NCI-H1930 (cell line): ENCODE measurements at regions not wholly inside any gene's neighbourhood (a gene's known extent, or its start where the extent isn't known, plus 50 kb on each side); places are given as distances from the start of the nearest gene placed in this dataset.
"Not testable (repeated sequence)": the region's sequence is repeated elsewhere in the genome, so short reads cannot be mapped to it uniquely, and the experiment has no call there.

Experiments used
- DNase-seq, 2 experiments: peaks; one replicate each; lab custom pipeline; 2025; lab: John Stamatoyannopoulos, UW

DNA sequence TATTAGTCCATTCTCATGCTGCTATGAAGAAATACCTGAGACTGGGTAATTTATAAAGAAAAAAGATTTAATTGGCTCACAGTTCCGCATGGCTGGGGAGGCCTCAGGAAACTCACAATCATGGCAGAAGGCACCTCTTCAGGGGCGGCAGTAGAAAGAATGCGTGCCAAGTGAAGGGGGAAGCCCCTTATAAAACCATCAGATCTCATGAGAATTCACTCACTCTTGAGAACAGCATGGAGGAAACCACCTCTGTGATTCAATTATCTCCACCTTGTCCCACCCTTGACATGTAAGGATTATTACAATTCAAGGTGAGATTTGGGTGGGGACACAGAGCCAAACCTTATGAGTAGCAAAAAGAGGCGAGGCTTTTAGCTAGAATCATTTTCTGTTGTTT, 60.7 kb upstream of the P2RY1 start:
- DNase-seq: not testable (repeated sequence)

DNA sequence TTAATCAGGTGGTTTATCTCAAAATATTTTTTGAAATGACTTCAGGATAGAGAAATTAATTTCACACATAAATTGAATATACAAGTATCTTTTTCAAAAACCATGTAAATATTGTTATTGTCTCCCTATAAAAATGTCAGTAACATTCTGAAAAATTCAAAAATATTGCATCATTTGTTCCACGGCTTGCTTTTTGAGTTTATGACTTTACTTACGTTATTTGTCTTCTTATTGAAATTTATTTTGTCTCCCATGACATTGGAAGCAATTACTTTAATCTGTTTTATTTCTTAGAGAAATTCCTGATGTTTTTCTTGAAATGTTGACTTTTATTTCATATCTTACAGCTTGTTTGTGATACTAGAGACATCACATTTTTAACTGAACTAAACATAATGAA, 56.9 kb upstream of the P2RY1 start:
- no peak for DNase-seq

DNA sequence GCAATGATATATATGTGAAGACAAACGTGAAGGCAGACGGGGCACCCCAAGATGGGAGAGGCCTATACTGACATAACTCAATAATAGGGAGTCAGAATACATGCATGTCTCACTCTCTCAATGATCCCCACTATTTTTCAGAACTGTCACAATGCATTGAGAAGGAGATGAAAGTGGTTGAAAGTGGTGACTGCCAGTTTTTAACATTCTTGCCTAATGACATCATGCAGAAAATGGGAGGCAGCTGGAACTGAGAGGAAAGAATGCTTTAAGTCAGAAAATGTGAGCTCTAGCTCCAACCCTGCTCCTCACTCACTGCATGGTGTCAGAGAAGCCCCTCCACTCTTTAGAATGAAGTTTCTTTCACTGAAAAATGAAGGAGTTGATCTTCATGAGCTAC, 55.3 kb upstream of the P2RY1 start:
- DNase-seq: no peak

DNA sequence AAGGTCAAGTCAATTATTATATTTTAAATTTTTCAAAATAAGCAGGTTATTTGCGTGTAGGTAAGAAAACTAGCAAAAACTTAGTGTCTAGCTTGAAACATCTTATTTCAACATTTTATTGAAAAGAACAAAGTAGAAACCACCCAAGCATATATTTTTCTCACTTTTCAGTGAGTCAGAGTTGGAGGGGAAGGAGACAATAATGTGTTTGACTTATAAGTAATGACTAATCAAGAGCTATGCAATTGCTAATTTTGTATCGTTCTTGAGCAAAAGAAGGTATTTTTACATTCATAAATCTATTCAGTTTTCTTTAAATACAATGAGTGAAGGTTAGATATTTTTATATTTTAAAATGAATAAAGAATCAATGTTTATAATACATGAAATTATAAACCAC, 54.4 kb upstream of the P2RY1 start:
- DNase-seq: no peak

DNA sequence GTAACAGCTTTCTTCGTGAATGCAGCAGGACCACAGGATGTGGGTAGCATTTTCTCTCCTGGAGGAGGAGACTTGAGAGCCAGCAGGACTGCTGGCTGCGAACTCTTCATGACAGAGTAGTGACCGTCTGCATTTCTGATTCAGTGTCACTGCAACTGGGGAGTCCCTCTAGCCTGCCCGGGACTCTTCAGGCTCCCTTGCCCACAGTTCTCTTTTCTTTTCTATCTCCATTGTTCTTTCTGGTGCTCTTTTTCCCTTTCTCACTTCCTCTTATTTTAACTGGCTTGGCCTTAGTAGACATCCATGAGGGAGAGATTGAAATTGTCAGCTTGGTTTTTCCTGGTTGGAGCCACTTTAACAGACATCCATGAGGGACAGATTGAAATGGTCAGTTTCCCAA, 49.9 kb upstream of the P2RY1 start:
- no peak for DNase-seq
